Left ventricle myocardium inferior (tissue), 1 donor: ENCODE measurements at regions not wholly inside any gene's neighbourhood (a gene's known extent, or its start where the extent isn't known, plus 50 kb on each side); places are given as distances from the start of the nearest gene placed in this dataset.

ENCODE experiments used
- DNase-seq: peaks from one replicate; pipeline ENCODE4 v3.0.0-alpha.2; 2020
- H3K27ac ChIP-seq: fragments of 200-600 bp; replicated peaks from 2 replicates; pipeline ENCODE4 v1.8.0; 2021
- H3K27me3 ChIP-seq: fragments of 200-600 bp; 2 replicates; pipeline ENCODE4 v1.8.0; 2021; ENCODE audit warnings: low read depth
- H3K36me3 ChIP-seq: fragments of 200-600 bp; 2 replicates; pipeline ENCODE4 v1.8.0; 2021
- H3K4me1 ChIP-seq: fragments of 200-600 bp; 2 replicates; pipeline ENCODE4 v1.8.0; 2021
- H3K4me3 ChIP-seq: fragments of 200-600 bp; 2 replicates; pipeline ENCODE4 v1.8.0; 2021; ENCODE audit warnings: mild to moderate bottlenecking, moderate library complexity
- H3K9me3 ChIP-seq: fragments of 200-600 bp; replicated peaks from 2 replicates; pipeline ENCODE4 v1.8.0; 2021
- intact Hi-C: fragments of 100-400 bp; cut with micrococcal nuclease; formaldehyde crosslinking; loops from one replicate; pipeline ENCODE4 v1.11.0; 2022
- TF ChIP-seq, protein P1 (sequence below): fragments of 200-600 bp; IDR thresholded peaks from 2 replicates; pipeline ENCODE4 v1.8.0; 2021; ENCODE audit warnings: antibody characterized with exemption, mild to moderate bottlenecking, borderline replicate concordance
- donor health status: DM: no; HTN: yes; CAD: no; lungs with severe emphysema.

DNA sequence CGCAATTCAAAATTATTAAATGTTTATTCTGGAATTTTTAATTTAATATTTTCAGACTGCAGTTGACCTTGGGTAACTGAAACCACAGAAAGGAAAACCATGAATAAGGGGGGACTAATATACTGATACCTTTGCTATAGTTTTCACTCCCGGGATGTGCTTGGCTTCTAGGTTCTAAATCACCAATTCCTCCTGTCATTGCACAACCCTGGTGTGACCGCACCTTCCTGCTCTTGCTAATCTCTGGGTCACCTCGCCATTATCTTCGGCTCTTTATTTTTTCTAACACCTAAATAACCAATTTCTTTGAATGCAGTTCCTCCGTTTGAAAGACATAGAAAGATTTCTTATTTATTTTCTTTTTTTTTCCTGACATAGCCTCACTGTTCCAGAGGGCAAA, 634.5 kb upstream of the GOT2 start:
- Histone ChIP-seq H3K9me3 (no peaks in the 10 kb centered on the region), H3K27ac (no peak overlapping the region), H3K36me3 (no peaks in the 10 kb centered on the region), H3K27me3 (no peaks in the 10 kb centered on the region), H3K4me3 (no peak overlapping the region), H3K4me1 (no peaks in the 10 kb centered on the region)
- DNase-seq = no peak
- intact Hi-C loops = no loop called here
- TF ChIP-seq, protein P1, sequence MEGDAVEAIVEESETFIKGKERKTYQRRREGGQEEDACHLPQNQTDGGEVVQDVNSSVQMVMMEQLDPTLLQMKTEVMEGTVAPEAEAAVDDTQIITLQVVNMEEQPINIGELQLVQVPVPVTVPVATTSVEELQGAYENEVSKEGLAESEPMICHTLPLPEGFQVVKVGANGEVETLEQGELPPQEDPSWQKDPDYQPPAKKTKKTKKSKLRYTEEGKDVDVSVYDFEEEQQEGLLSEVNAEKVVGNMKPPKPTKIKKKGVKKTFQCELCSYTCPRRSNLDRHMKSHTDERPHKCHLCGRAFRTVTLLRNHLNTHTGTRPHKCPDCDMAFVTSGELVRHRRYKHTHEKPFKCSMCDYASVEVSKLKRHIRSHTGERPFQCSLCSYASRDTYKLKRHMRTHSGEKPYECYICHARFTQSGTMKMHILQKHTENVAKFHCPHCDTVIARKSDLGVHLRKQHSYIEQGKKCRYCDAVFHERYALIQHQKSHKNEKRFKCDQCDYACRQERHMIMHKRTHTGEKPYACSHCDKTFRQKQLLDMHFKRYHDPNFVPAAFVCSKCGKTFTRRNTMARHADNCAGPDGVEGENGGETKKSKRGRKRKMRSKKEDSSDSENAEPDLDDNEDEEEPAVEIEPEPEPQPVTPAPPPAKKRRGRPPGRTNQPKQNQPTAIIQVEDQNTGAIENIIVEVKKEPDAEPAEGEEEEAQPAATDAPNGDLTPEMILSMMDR = no peak

DNA sequence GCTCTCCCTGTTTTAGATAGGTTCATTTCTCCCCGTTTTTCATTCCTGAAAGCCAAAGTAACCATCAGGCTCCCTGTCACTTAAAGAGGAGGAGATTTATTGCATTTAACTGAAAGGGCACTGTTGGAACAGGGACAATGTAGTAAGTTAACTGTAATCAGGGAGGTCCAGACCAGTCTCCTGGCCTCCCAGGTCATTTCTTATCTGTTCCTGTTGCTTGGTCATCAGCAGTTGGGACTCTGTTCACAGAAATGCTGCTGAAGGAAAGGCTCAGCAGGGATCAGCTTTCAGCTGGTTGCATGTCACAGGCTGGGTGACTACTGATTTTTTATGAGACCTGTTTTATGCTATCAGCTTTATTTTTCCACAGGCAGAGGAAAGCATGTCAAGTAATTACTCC, 622.6 kb upstream of the GOT2 start:
- H3K4me3 ChIP-seq = no peak overlapping the region
- TF ChIP-seq, protein P1 = no peak
- no peak overlapping the region for H3K27ac ChIP-seq
- peaks cover 10% of the 10 kb centered on the region for H3K9me3 ChIP-seq
- intact Hi-C loops = no loop called here
- H3K27me3 ChIP-seq = no peaks in the 10 kb centered on the region
- H3K4me1 ChIP-seq = no peaks in the 10 kb centered on the region
- H3K36me3 ChIP-seq = no peaks in the 10 kb centered on the region
- no peak for DNase-seq

DNA sequence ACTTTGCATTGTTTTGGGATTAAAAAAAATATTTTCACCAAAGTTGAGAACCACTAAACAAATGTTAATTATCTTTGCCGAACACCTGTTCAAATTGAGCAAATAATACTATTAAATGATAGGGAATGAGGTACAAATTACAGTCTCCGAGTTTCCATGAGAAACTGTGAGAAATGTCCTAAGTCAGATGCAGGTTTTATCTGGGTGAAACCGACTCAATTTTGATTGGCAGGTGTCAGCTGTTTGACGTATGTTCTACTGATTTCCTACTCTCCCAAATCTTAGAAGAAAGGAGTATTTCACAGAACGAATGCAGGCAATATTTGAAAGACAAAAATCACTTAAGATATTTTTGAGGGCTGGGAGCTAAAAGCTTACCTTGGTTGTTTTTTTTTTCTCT, 622.0 kb upstream of the GOT2 start:
- H3K36me3 ChIP-seq = no peaks in the 10 kb centered on the region
- no peak overlapping the region for H3K4me3 ChIP-seq
- DNase-seq = no peak
- H3K4me1 ChIP-seq = no peaks in the 10 kb centered on the region
- H3K27me3 ChIP-seq = no peaks in the 10 kb centered on the region
- TF ChIP-seq, protein P1 = no peak
- intact Hi-C loops = no loop called here
- H3K27ac ChIP-seq = no peak overlapping the region
- H3K9me3 ChIP-seq = peaks cover 10% of the 10 kb centered on the region

DNA sequence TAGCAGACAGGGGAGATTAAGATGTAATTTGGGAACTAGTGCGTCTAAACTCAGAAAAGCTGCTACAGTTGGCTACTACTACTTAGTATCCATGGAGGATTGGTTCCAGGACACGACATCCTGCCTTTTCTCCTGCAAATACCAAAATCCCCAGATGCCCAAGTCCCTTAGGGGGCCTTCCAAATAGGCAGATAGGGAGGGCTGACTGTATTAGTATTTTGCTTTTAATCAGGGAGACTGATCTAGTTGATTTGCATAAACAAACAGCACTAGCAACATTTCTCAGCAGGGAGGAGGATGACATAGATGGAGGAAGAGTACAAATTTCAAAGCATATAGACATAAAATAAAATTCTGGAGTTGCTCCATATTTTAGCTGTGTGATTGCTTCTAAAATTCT, 621.6 kb upstream of the GOT2 start:
- intact Hi-C loops = no loop called here
- no peaks in the 10 kb centered on the region for H3K27me3 ChIP-seq
- no peak for DNase-seq
- H3K9me3 ChIP-seq = peaks cover 10% of the 10 kb centered on the region
- H3K4me3 ChIP-seq = no peak overlapping the region
- H3K4me1 ChIP-seq = no peaks in the 10 kb centered on the region
- H3K36me3 ChIP-seq = no peaks in the 10 kb centered on the region
- TF ChIP-seq, protein P1 = no peak
- H3K27ac ChIP-seq = no peak overlapping the region

DNA sequence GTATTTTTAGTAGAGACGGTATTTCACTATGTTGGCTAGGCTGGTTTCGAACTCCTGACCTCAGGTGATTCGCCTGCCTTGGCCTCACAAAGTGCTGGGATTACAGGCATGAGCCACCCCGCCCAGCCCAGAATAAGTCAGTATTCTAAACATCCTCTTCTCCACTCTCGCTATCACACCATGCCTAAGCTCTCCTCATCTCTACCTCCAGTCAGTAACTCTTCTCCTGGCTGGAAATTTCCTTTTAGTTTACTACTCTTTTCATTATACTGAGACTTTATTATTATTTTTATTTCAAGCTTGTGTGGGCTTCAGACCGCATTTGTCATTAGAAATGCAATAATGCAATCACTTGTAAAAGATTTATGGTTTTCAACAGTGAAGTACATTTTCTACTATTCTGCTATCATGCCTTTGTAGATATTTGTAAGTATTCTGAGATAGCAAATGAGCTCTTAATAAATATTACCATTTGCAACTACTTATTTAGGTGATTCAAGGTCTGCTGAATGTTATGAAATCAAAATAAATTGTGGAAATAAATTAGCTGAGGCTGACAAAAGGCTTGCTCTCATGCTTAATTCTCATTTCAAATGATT, 617.3 kb upstream of the GOT2 start:
- no peak for DNase-seq
- TF ChIP-seq, protein P1 = no peak
- Histone ChIP-seq H3K4me3 (no peak overlapping the region), H3K9me3 (peaks cover 10% of the 10 kb centered on the region), H3K36me3 (no peaks in the 10 kb centered on the region), H3K27me3 (no peaks in the 10 kb centered on the region), H3K27ac (no peak overlapping the region), H3K4me1 (no peaks in the 10 kb centered on the region)
- intact Hi-C loops = no loop called here

DNA sequence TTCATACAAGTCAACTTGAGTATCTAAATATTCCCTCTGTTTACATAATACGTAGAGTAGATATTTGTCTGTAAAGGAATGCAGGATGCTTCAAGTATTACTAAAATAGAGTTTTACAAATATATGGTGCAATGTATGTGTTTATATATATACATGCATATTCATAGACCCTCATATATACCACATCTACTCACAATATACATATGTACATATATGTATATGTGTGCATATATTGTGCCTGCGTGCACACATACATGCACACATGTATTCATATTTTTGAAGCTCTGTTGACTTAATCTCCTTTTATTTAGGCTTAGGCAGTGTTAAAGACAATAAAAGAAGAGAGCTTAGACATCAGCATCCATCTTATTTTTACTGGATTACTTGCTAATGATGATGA, 616.6 kb upstream of the GOT2 start:
- DNase-seq = no peak
- TF ChIP-seq, protein P1 = no peak
- Histone ChIP-seq H3K9me3 (peaks cover 10% of the 10 kb centered on the region), H3K27me3 (no peaks in the 10 kb centered on the region), H3K27ac (no peak overlapping the region), H3K4me1 (no peaks in the 10 kb centered on the region), H3K36me3 (no peaks in the 10 kb centered on the region), H3K4me3 (no peak overlapping the region)
- intact Hi-C loops = no loop called here
